IMR-90 (cell line): ENCODE measurements at regions not wholly inside any gene's neighbourhood (a gene's known extent, or its start where the extent isn't known, plus 50 kb on each side); places are given as distances from the start of the nearest gene placed in this dataset.

Source experiments
- ATAC-seq: fragments of 200-7000 bp; cut with Tn5 transposase; 2 replicates; pipeline ENCODE4 v1.9.1; 2020; ENCODE audit warnings: low read depth, mild to moderate bottlenecking, moderate library complexity
- BruUV-seq: library from RNA; stranded (reverse); fragments of 400-500 nt; replicated peaks from 2 replicates; lab custom pipeline; 2021; lab: Mats Ljungman, UMichigan
- CTCF ChIA-PET: fragments of 300-600 bp; formaldehyde crosslinking; extraction: SDS; loops from one replicate; lab custom pipeline; 2021; ENCODE audit warnings: antibody characterized with exemption; lab: Yijun Ruan, JAX
- POLR2A ChIA-PET: fragments of 300-600 bp; sonication (Branson Sonifier 250); formaldehyde crosslinking; loops from one replicate; lab custom pipeline; 2022; ENCODE audit warnings: antibody characterized with exemption; ENCODE audit not compliant: unreplicated experiment; lab: Charles Lee
- DNase-seq: peaks from one replicate; pipeline ENCODE4 v3.0.0; 2013
- H2AFZ ChIP-seq: replicated peaks from 2 replicates; pipeline ENCODE3; 2013; ENCODE audit warnings: low read length, mild to moderate bottlenecking; ENCODE audit not compliant: poor library complexity
- H2AK5ac ChIP-seq: 2 replicates; pipeline ENCODE4 v1.6.1; 2013; ENCODE audit warnings: low read depth, low read length, inconsistent platforms
- H2AK9ac ChIP-seq: replicated peaks from 2 replicates; pipeline ENCODE3; 2013; ENCODE audit warnings: mild to moderate bottlenecking, low read depth, low read length, moderate library complexity; ENCODE audit not compliant: poor library complexity
- H2BK120ac ChIP-seq: 2 replicates; pipeline ENCODE4 v1.6.1; 2013; ENCODE audit warnings: low read depth, low read length, inconsistent platforms
- H2BK15ac ChIP-seq: 3 replicates; pipeline ENCODE4 v1.6.1; 2013; ENCODE audit warnings: low read depth, low read length, inconsistent platforms
- H2BK20ac ChIP-seq: 2 replicates; pipeline ENCODE4 v1.6.1; 2013; ENCODE audit warnings: low read depth, mild to moderate bottlenecking, inconsistent platforms, low read length, moderate library complexity
- H2BK5ac ChIP-seq: 2 replicates; pipeline ENCODE4 v1.6.1; 2013; ENCODE audit warnings: mild to moderate bottlenecking, low read depth, low read length, inconsistent platforms; ENCODE audit not compliant: poor library complexity, severe bottlenecking
- H3K14ac ChIP-seq: replicated peaks from 2 replicates; pipeline ENCODE4 v1.6.1; 2013; ENCODE audit warnings: low read depth, low read length, inconsistent platforms
- H3K18ac ChIP-seq: 2 replicates; pipeline ENCODE4 v1.6.1; 2013; ENCODE audit warnings: low read depth, low read length, control low read depth
- H3K23ac ChIP-seq: 2 replicates; pipeline ENCODE4 v1.6.1; 2013; ENCODE audit warnings: low read depth, low read length, inconsistent platforms
- H3K27ac ChIP-seq: 2 replicates; pipeline ENCODE4 v1.5.1; 2013; ENCODE audit warnings: mild to moderate bottlenecking, control low read depth, low read length; ENCODE audit not compliant: insufficient read depth
- H3K27me3 ChIP-seq: 2 replicates; pipeline ENCODE4 v1.6.1; 2013; ENCODE audit warnings: low read length; ENCODE audit not compliant: control insufficient read depth, insufficient read depth
- H3K36me3 ChIP-seq: 2 replicates; pipeline ENCODE4 v1.6.1; 2013; ENCODE audit warnings: low read length, mixed read lengths; ENCODE audit not compliant: control insufficient read depth, insufficient read depth
- H3K4ac ChIP-seq: 2 replicates; pipeline ENCODE4 v1.6.1; 2013; ENCODE audit warnings: low read depth, low read length, inconsistent platforms
- H3K4me1 ChIP-seq: 2 replicates; pipeline ENCODE4 v1.6.1; 2013; ENCODE audit warnings: low read length, mixed read lengths; ENCODE audit not compliant: control insufficient read depth, insufficient read depth
- H3K4me2 ChIP-seq: 2 replicates; pipeline ENCODE4 v1.6.1; 2013; ENCODE audit warnings: low read depth, mild to moderate bottlenecking, control low read depth, low read length, moderate library complexity
- H3K4me3 ChIP-seq: 2 replicates; pipeline ENCODE4 v1.5.1; 2013; ENCODE audit warnings: low read depth, mild to moderate bottlenecking, control low read depth, low read length, moderate library complexity; ENCODE audit not compliant: insufficient read depth
- H3K56ac ChIP-seq: 2 replicates; pipeline ENCODE4 v1.6.1; 2013; ENCODE audit warnings: low read length, inconsistent platforms; ENCODE audit not compliant: insufficient read depth; ENCODE audit errors: extremely low read depth
- H3K79me1 ChIP-seq, 2 experiments: 2 replicates each; pipeline ENCODE4 v1.6.1; 2013; ENCODE audit warnings: low read length in 2 of 2, inconsistent platforms in 1 of 2, low read depth in 1 of 2
- H3K9ac ChIP-seq: 2 replicates; pipeline ENCODE4 v1.6.1; 2013; ENCODE audit warnings: low read depth, low read length, control low read depth
- H3K9me1 ChIP-seq: 2 replicates; pipeline ENCODE4 v1.6.1; 2013; ENCODE audit warnings: low read length, inconsistent platforms; ENCODE audit not compliant: insufficient read depth
- H3K9me3 ChIP-seq: 2 replicates; pipeline ENCODE4 v1.6.1; 2013; ENCODE audit warnings: low read length; ENCODE audit not compliant: control insufficient read depth, insufficient read depth
- H4K20me1 ChIP-seq: 2 replicates; pipeline ENCODE4 v1.6.1; 2013; ENCODE audit warnings: low read length, inconsistent platforms; ENCODE audit not compliant: insufficient read depth
- H4K5ac ChIP-seq: 2 replicates; pipeline ENCODE4 v1.6.1; 2013; ENCODE audit warnings: mild to moderate bottlenecking, low read depth, low read length, control low read depth
- H4K8ac ChIP-seq, 2 experiments: 2 replicates each; pipeline ENCODE4 v1.6.1; 2013; ENCODE audit warnings: low read depth in 2 of 2, low read length in 2 of 2, control low read depth in 1 of 2, inconsistent platforms in 1 of 2
- H4K91ac ChIP-seq: 2 replicates; pipeline ENCODE4 v1.6.1; 2013; ENCODE audit warnings: low read depth, low read length, inconsistent platforms; ENCODE audit not compliant: insufficient read depth
- CEBPB ChIP-seq: IDR thresholded peaks from 2 replicates; pipeline ENCODE4 v1.6.1; 2012; ENCODE audit warnings: low read depth, low read length, improper control_type of control experiment
- CHD1 ChIP-seq: IDR thresholded peaks from 2 replicates; pipeline ENCODE4 v1.6.1; 2012; ENCODE audit warnings: low read depth, low read length, improper control_type of control experiment
- NFE2L2 ChIP-seq: fragments of 150-350 bp; IDR thresholded peaks from 2 replicates; pipeline ENCODE4 v1.6.1; 2016; ENCODE audit warnings: low read depth, mild to moderate bottlenecking, low read length
- RAD21 ChIP-seq: IDR thresholded peaks from 2 replicates; pipeline ENCODE4 v1.6.1; 2012; ENCODE audit warnings: low read length, improper control_type of control experiment
- RCOR1 ChIP-seq: IDR thresholded peaks from 2 replicates; pipeline ENCODE4 v1.6.1; 2012; ENCODE audit warnings: mild to moderate bottlenecking, low read length, improper control_type of control experiment; ENCODE audit not compliant: insufficient replicate concordance
- RFX5 ChIP-seq: IDR thresholded peaks from 2 replicates; pipeline ENCODE4 v1.8.0; 2012; ENCODE audit warnings: low read depth, mild to moderate bottlenecking, low read length, moderate library complexity
- WGBS, 2 experiments: methylation state at CpG; one replicate each; pipeline versions ENCODE4 v1.1.5 to v1.1.7; 2013; ENCODE audit warnings: missing lambda C conversion rate in 2 of 2; ENCODE audit not compliant: insufficient read length in 1 of 2; ENCODE audit errors: extremely low coverage in 2 of 2; 5-methylcytosine and 5-hydroxymethylcytosine counted together
- dilution Hi-C: fragments of 300-500 bp; cut with HindIII; formaldehyde crosslinking; loops from one replicate; pipeline ENCODE4 v1.14.3; 2018; ENCODE audit warnings: low sequenced_read_pairs; ENCODE audit not compliant: unreplicated experiment
- in situ Hi-C: fragments of 300-500 bp; cut with MboI; formaldehyde crosslinking; loops from 3 replicates; pipeline ENCODE4 v1.14.3; 2019; ENCODE audit warnings: low sequenced_read_pairs, inconsistent platforms, mixed read lengths
- intact Hi-C: fragments of 100-400 bp; cut with micrococcal nuclease; formaldehyde crosslinking; loops from 2 replicates; pipeline ENCODE4 v1.10.0; 2022
- TF ChIP-seq, protein P1 (sequence below): fragments of 150-350 bp; IDR thresholded peaks from 2 replicates; pipeline ENCODE4 v1.6.1; 2016; ENCODE audit warnings: low read depth, mild to moderate bottlenecking, low read length, moderate library complexity, borderline replicate concordance

DNA sequence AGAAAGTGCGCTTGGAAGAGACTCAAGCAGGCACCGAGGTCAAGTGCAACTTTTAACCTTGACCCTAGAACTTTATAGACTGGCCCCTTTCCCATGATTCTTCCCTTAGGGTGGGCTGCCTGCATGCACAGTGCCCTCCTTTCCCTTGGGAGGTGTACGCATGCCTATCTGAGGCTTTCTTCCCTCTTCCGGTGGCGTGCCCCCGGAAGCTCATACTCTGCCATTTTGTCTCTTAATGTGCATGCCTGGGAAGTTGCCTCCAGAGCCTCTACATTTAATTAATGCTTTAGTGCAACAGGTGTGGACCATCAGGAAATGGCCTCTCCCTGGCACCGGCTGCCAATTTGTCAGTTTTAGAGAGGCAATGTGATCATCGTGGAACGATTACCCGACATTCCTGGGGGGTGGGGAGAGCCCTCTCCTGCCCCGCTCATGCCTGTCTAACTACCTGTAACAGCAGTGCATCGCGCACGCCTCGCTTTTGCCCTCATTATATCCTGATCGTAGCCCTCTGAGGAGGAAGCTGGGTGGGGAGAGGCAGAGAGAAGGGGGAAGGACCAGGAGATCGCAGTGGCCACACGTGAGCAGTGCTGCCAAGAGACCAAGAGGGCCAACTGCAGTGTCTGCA is 194.8 kb downstream of the TFCP2L1 start:
- H3K27ac ChIP-seq = no peak overlapping the region
- H3K9ac ChIP-seq = no peak overlapping the region
- H2AK9ac ChIP-seq = no peak overlapping the region
- H2AK5ac ChIP-seq = no peak overlapping the region
- no peak overlapping the region for H2AFZ ChIP-seq
- H3K9me3 ChIP-seq = no peaks in the 10 kb centered on the region; the same call in 1 of the 2 replicates
- ChIA-PET POLR2A (no interaction called here), CTCF (no interaction called here)
- no peak overlapping the region for H4K5ac ChIP-seq
- no peak overlapping the region for H2BK20ac ChIP-seq
- H3K23ac ChIP-seq = no peak overlapping the region
- ATAC-seq (no peak), DNase-seq (no peak)
- no peak overlapping the region for H3K14ac ChIP-seq
- H3K79me1 ChIP-seq = no peaks in the 10 kb centered on the region
- no peak overlapping the region for H3K56ac ChIP-seq
- H3K4me2 ChIP-seq = no peak overlapping the region
- no peak overlapping the region for H3K18ac ChIP-seq
- H2BK15ac ChIP-seq = no peak overlapping the region
- peaks cover 50% of the 10 kb centered on the region for H3K27me3 ChIP-seq
- no peaks in the 10 kb centered on the region; the same call in 1 of the 2 replicates for H3K4me1 ChIP-seq
- no peak overlapping the region for H4K91ac ChIP-seq
- no peak overlapping the region for H3K4me3 ChIP-seq
- dilution Hi-C loops (no loop called here), intact Hi-C loops (loop anchor here (10.0 kb wide), 1 partner anchor 655 kb away; no protein-coding TSS in a partner anchor), in situ Hi-C loops (loop anchor here (10.0 to 25.0 kb wide), 3 partner anchors 265 to 647 kb away; partner anchors contain the start of genes NIFK and RNU4ATAC)
- H4K20me1 ChIP-seq = no peaks in the 10 kb centered on the region
- no peak overlapping the region for H3K4ac ChIP-seq
- 66% methylated on average over 3 of the region's 18 CpGs; no CpG with 5 or more reads in 1 of the 2 experiments for WGBS, 2 experiments
- TF ChIP-seq, protein P1, sequence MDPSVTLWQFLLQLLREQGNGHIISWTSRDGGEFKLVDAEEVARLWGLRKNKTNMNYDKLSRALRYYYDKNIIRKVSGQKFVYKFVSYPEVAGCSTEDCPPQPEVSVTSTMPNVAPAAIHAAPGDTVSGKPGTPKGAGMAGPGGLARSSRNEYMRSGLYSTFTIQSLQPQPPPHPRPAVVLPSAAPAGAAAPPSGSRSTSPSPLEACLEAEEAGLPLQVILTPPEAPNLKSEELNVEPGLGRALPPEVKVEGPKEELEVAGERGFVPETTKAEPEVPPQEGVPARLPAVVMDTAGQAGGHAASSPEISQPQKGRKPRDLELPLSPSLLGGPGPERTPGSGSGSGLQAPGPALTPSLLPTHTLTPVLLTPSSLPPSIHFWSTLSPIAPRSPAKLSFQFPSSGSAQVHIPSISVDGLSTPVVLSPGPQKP = no peak
- TF ChIP-seq CEBPB (no peak), RCOR1 (no peak), NFE2L2 (no peak), RFX5 (no peak), RAD21 (no peak), CHD1 (no peak)
- no peaks in the 10 kb centered on the region for H3K36me3 ChIP-seq
- no peak overlapping the region for H2BK5ac ChIP-seq
- BruUV-seq = no TSS peak
- H4K8ac ChIP-seq = no peak overlapping the region
- H3K9me1 ChIP-seq = no peaks in the 10 kb centered on the region
- H2BK120ac ChIP-seq = no peak overlapping the region
